Cardiac fibroblast (primary cell): ENCODE measurements at regions not wholly inside any gene's neighbourhood (a gene's known extent, or its start where the extent isn't known, plus 50 kb on each side); places are given as distances from the start of the nearest gene placed in this dataset.

ENCODE experiments used
- DNase-seq, 2 donors: peaks; one replicate each; pipeline versions ENCODE4 v3.0.0 to v3.0.0-alpha.2; 2010; ENCODE audit warnings: low read depth in 2 of 2
- H3K4me3 ChIP-seq, 2 donors: replicated peaks in 1 of 2; 1 replicate in 1 of 2; 2 replicates in 1 of 2; pipeline ENCODE4 v1.5.1; 2011; ENCODE audit warnings: low read depth in 2 of 2, low read length in 2 of 2, mild to moderate bottlenecking in 2 of 2, moderate library complexity in 1 of 2
- CTCF ChIP-seq: IDR thresholded peaks from one replicate; pipeline ENCODE4 v1.5.1; 2011; ENCODE audit warnings: low read depth, mild to moderate bottlenecking, low read length, inconsistent platforms

GRCh38 chr22:19648419-19648929 is 65.8 kb upstream of the SEPTIN5 start:
- no peak for TF ChIP-seq CTCF
- DNase-seq, result peak in 1 of 2 donors; percentile 11

GRCh38 chr22:19652316-19652715 is 62.0 kb upstream of the SEPTIN5 start:
- no peak overlapping the region for H3K4me3 ChIP-seq
- DNase-seq, result no peak
- TF ChIP-seq CTCF, result no peak

More at GRCh38 chr22:19648419-19648929, 65.8 kb upstream of the SEPTIN5 start:
- H3K4me3 ChIP-seq, result no peak overlapping the region

- H3K4me3 ChIP-seq, result no peak overlapping the region
- no peak for TF ChIP-seq CTCF
- DNase-seq, result no peak
Measured at GRCh38 chr22:19654338-19654987, 59.8 kb upstream of the SEPTIN5 start.

- TF ChIP-seq CTCF, result no peak
- DNase-seq, result no peak
- H3K4me3 ChIP-seq, result no peak overlapping the region
Measured at GRCh38 chr22:19655399-19655798, 58.9 kb upstream of the SEPTIN5 start.

- H3K4me3 ChIP-seq, result no peak overlapping the region
- TF ChIP-seq CTCF, result no peak
Measured at GRCh38 chr22:19656541-19657251, 57.6 kb upstream of the SEPTIN5 start.

GRCh38 chr22:19657252-19658056 is 56.8 kb upstream of the SEPTIN5 start:
- TF ChIP-seq CTCF, result no peak
- no peak overlapping the region for H3K4me3 ChIP-seq
- DNase-seq, result no peak

More at GRCh38 chr22:19656541-19657251, 57.6 kb upstream of the SEPTIN5 start:
- DNase-seq, result no peak
